Skeletal muscle satellite cell (primary cell): ENCODE measurements at regions not wholly inside any gene's neighbourhood (a gene's known extent, or its start where the extent isn't known, plus 50 kb on each side); places are given as distances from the start of the nearest gene placed in this dataset.
A peak's percentile ranks its signal among the peaks of the same experiment; 100 is the strongest.

Experiments
- H3K27me3 ChIP-seq: 2 replicates; pipeline ENCODE4 v1.7.0; 2013; ENCODE audit warnings: low read length; ENCODE audit not compliant: control insufficient read depth, insufficient read depth
- H3K36me3 ChIP-seq: 2 replicates; pipeline ENCODE4 v1.7.0; 2013; ENCODE audit warnings: mild to moderate bottlenecking, control low read depth, low read length; ENCODE audit not compliant: insufficient read depth
- H3K4me1 ChIP-seq: 2 replicates; pipeline ENCODE4 v1.7.0; 2013; ENCODE audit warnings: low read length; ENCODE audit not compliant: control insufficient read depth, insufficient read depth
- H3K4me2 ChIP-seq: 2 replicates; pipeline ENCODE4 v1.7.0; 2013; ENCODE audit warnings: mild to moderate bottlenecking, low read length
- H3K4me3 ChIP-seq: 2 replicates; pipeline ENCODE4 v1.7.0; 2013; ENCODE audit warnings: low read length
- H3K9ac ChIP-seq: 2 replicates; pipeline ENCODE4 v1.7.0; 2013; ENCODE audit warnings: mild to moderate bottlenecking, low read depth, low read length, moderate library complexity
- H3K9me3 ChIP-seq: replicated peaks from 2 replicates; pipeline ENCODE4 v1.7.0; 2013; ENCODE audit warnings: mild to moderate bottlenecking, control low read depth, low read length

DNA sequence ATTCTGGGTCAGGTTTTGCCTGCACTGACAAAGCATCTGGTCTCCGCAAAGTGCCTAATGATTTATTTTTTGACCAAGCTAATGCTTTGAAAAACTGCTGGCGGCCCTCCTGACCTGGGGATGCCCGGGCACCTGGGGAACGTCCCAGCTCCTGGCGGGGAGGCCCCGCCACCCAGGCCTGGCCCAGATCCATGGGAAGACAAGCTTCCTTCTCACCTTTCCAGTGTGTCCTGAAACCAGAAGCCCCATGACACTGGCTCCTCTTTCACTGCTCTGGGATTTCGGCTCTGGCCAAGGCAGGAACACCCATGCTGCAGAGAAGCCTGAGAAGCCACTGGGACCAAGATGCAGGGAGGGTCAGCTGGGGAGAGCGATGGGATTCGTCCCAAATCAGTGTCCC lies 144.1 kb downstream of the SEC61B start:
- Histone ChIP-seq H3K27me3 (peaks cover 45% of the 10 kb centered on the region), H3K4me2 (no peak overlapping the region), H3K9ac (no peak overlapping the region)

DNA sequence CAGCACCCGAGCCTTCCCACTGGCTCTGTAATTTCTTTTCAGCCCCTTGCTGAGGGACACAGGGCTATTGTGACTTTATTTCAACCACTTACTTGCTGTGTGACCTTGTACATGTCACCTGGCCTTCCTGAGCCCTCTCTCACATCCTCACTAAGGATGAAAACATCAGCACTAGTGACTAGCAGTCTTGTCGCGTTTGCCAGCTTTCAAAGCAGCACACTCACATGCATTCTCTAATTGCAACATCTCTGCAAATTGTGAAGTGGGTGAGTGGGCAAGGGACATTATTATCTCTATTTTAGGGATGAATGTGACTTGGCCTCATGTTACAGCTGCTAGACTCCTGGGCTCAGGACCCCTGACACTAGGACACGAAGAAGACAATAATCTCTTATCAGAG lies 144.5 kb downstream of the SEC61B start:
- Histone ChIP-seq H3K4me1 (peaks cover 9% of the 10 kb centered on the region), H3K36me3 (no peaks in the 10 kb centered on the region), H3K4me3 (no peak overlapping the region), H3K4me2 (no peak overlapping the region), H3K9ac (no peak overlapping the region), H3K27me3 (peaks cover 45% of the 10 kb centered on the region), H3K9me3 (no peaks in the 10 kb centered on the region)

More for the DNA sequence above, 144.1 kb downstream of the SEC61B start:
- Histone ChIP-seq H3K9me3 (no peaks in the 10 kb centered on the region), H3K4me1 (peaks cover 9% of the 10 kb centered on the region), H3K4me3 (no peak overlapping the region), H3K36me3 (no peaks in the 10 kb centered on the region)

DNA sequence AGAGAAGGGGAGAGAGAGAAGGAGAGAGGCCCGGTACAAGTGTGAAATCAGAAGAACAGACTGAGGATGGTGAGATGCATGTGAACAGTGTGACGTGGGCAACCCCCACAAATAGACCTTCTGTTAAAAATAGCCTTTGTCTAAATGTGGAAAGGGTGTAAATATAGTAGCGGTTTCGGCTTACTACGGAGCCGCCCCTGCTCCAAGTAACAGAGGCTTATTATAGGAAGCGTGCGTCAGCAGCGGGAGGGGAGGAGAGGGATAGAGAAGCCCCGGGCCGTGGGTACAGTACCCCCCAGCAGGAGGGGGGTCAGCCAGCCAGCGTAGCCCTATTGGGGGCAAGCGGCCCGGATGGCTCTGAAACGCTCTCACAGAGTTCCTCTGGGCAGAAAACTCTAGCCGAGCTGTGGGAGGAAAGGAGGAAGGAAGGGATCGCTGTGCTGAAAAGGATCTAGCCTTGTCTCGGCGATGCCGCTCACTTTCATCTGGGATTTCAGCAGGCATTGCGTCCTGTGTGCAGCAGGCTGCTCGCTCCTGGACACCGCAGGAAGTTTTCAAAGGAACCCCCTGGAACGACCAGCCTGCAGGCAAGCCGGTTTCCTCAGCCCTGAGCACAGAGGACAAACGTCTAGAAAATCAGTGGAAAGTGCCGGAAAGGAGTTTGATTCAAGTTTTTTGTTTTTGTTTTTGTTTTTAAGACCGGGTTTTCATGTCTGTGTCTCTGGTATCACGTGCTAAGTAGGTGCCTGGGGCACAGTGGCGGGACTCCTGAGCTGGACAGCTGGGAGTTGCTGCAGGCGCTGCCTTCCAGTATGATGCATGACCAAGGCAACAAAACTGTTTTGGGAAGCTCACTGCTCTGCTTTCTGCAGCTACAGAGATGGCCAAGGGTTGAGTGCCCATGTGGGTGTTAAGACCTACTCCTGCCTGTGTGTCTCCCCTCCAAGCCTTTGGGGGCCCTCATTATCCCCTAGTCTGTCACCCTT lies 146.6 kb downstream of the SEC61B start:
- peaks cover 34% of the 10 kb centered on the region for H3K27me3 ChIP-seq
- H3K4me3 ChIP-seq = peak overlapping the region; percentile 73
- no peaks in the 10 kb centered on the region for H3K36me3 ChIP-seq
- peak overlapping the region; percentile 63 for H3K9ac ChIP-seq
- H3K4me1 ChIP-seq = peaks cover 9% of the 10 kb centered on the region
- H3K9me3 ChIP-seq = no peaks in the 10 kb centered on the region
- peak overlapping the region; percentile 96 for H3K4me2 ChIP-seq

DNA sequence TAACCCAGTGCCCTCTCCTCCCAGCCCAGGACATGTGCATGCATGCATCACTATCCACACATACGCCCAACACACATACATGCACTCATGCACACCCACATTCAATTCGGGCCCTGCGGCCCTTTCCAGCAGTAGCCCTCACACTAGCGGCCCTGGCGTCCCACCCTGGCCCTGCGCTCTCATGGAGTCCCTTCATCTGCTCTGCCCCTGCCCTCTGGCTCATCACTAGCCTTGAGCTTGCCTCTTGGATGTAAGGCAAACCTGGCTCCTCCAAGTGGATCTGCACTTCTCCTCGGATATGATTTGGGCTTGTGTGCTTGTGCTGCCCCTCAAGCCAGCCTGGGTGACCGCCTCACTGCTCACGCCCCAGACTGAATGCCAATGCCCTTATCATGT lies 147.2 kb downstream of the SEC61B start:
- Histone ChIP-seq H3K36me3 (no peaks in the 10 kb centered on the region), H3K9me3 (no peaks in the 10 kb centered on the region), H3K4me2 (peak overlapping the region; percentile 96), H3K27me3 (peaks cover 31% of the 10 kb centered on the region), H3K9ac (no peak overlapping the region), H3K4me3 (no peak overlapping the region), H3K4me1 (peaks cover 9% of the 10 kb centered on the region)

DNA sequence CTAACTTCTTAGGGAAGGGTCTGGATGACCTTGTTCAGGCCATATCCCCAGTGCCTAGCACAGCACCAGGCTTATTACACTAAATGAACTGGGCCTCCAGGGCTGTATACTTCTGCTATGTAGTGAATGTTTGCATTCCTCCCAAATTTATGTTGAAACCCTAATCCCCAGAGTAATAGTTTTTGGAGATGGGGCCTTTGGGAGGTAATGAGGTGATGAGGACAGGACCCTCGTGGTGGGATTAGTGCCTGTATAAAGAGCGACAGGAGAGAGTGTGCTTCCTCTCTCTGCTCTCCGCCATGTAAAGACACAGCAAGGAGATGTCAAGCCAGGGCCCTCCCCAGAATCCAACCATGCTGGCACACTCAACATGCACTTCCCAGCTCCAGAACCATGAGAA lies 148.3 kb downstream of the SEC61B start:
- Histone ChIP-seq H3K9ac (no peak overlapping the region), H3K27me3 (peaks cover 34% of the 10 kb centered on the region), H3K4me2 (no peak overlapping the region), H3K4me3 (no peak overlapping the region), H3K4me1 (peaks cover 9% of the 10 kb centered on the region), H3K9me3 (no peaks in the 10 kb centered on the region), H3K36me3 (no peaks in the 10 kb centered on the region)

DNA sequence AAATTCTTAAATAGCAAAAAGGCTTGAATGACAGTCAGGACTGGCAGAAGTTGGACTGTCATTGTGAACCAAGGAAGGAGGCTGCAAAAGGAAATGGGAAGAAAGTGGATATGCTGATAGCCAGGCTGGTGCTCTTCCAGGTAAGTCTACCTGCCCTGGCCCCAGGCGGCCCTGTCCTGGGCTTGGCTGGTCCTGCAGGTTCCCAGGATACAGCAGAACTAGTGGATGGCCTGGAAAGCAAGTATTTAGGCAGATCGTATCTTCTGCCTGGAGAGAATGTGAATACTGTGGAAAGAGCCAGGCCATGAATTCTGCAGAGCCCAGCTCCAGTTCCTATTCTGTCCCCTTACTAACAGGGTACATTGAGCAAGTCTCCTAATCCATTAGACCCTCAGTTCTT lies 149.3 kb downstream of the SEC61B start:
- Histone ChIP-seq H3K4me1 (peaks cover 9% of the 10 kb centered on the region), H3K27me3 (peaks cover 36% of the 10 kb centered on the region), H3K9ac (no peak overlapping the region), H3K9me3 (no peaks in the 10 kb centered on the region), H3K4me3 (no peak overlapping the region), H3K4me2 (no peak overlapping the region), H3K36me3 (no peaks in the 10 kb centered on the region)

DNA sequence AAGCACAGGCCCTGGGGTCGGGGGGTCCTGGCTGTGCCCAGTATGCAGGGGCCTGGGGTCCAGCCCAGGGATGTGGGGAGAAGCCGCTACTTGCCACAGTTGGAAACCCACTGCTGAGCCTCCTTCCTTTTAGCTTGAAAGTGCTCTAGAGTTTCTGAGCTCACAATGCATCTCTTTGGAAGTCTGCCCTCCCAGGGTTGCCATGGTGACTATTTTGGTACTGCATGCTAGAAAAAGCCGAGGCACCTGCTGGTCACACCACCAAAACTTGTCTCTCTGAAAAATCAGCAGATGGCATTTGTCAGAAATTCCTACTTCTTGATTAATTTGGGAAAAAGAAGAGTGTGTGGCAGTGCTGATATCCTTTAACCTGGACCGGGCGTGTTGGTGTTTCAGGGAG lies 151.8 kb downstream of the SEC61B start:
- peaks cover under 1% of the 10 kb centered on the region for H3K4me1 ChIP-seq
- H3K9ac ChIP-seq = no peak overlapping the region
- peaks cover 48% of the 10 kb centered on the region for H3K27me3 ChIP-seq
- H3K36me3 ChIP-seq = no peaks in the 10 kb centered on the region
- H3K9me3 ChIP-seq = no peaks in the 10 kb centered on the region
- H3K4me2 ChIP-seq = no peak overlapping the region
- H3K4me3 ChIP-seq = no peak overlapping the region

DNA sequence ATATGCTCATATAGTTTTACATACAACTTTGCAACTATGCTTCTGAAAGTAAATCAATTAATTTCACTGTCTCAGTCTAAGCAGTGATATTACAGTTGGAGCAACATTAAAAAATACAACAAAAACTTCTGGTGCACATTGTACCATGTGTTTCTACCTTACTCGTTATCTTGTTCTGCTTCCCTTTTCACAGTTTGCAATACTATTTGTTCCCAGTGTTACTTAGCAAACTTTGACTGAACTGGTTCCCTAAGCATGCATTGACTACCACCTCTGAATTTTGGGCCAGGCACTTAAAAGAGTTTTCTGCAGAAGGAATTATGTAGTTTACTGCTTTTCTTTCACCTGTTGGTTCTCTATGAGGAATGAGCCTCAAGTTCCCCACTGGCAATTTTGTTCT lies 152.7 kb downstream of the SEC61B start:
- H3K9ac ChIP-seq = no peak overlapping the region
- no peaks in the 10 kb centered on the region for H3K9me3 ChIP-seq
- H3K27me3 ChIP-seq = peaks cover 39% of the 10 kb centered on the region
- H3K36me3 ChIP-seq = no peaks in the 10 kb centered on the region
- no peaks in the 10 kb centered on the region for H3K4me1 ChIP-seq
- no peak overlapping the region for H3K4me2 ChIP-seq
- H3K4me3 ChIP-seq = no peak overlapping the region

DNA sequence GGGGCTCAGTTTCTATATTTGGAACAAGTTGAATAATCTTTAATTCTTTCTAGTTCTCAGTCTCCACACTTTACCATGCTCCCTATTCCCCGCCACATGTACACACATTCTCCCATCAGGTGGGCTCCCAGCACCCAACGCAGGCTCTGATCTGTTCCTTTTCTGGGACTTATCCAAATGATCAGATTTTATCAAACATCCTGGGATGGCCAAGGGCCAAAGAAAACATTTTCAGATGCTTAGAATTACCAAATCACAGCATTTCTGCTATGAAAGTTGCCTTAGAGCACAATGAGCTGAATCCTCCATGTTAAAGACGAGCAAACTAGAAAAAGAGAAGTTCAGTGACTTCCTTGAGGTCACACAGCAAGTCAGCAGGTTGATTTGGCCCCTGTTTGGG lies 153.4 kb downstream of the SEC61B start:
- H3K9me3 ChIP-seq = no peaks in the 10 kb centered on the region
- no peak overlapping the region for H3K4me2 ChIP-seq
- H3K4me3 ChIP-seq = no peak overlapping the region
- peaks cover 37% of the 10 kb centered on the region for H3K27me3 ChIP-seq
- H3K4me1 ChIP-seq = no peaks in the 10 kb centered on the region
- H3K9ac ChIP-seq = no peak overlapping the region
- H3K36me3 ChIP-seq = no peaks in the 10 kb centered on the region

DNA sequence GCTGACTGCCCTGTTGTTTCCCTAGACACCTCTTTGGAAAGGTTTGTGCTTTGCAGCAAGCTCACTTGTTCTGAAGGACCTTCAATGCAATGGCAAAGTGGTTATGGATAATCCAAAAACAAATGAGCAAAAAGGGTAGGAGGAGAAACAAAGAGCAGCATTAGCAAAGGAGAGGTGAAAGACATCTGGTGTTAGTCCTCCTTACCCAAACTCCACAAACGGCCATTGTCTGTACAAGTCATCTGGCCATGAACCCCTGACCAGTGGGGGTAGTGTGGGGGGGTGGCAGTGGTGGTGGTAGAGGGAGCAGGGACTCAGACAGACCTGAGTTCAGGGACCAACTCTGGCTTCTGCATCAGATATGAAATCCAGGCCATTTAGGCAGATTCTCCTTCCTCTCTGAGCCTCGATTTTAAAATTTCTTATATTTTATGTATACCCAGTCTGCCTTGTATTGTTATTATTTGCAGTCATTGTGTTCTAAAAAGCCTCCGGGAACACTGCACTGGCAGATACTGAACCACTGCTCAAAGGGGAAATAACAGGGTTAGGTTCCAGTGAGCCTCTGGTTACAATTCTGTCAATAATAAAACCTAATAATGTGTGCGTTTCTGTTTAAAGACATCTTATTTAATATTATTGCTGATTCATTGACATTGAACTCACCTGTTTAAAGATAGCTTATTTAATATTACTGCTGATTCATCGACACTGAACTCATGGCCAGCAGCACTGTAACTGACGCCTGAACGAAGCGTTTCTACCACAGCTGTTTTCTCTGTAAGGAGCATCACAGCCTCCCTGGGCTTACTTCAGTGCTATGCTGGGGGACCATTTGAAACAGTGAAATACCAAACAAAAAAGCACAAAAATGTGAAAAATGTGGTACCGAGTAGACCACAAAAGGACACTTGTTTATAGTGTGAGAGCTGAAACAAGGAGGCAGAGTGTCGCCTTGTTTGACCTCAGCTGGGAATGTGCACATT lies 156.0 kb downstream of the SEC61B start:
- Histone ChIP-seq H3K9me3 (no peaks in the 10 kb centered on the region), H3K27me3 (peaks cover 28% of the 10 kb centered on the region), H3K4me2 (no peak overlapping the region), H3K4me1 (no peaks in the 10 kb centered on the region), H3K9ac (no peak overlapping the region), H3K36me3 (no peaks in the 10 kb centered on the region), H3K4me3 (no peak overlapping the region)

DNA sequence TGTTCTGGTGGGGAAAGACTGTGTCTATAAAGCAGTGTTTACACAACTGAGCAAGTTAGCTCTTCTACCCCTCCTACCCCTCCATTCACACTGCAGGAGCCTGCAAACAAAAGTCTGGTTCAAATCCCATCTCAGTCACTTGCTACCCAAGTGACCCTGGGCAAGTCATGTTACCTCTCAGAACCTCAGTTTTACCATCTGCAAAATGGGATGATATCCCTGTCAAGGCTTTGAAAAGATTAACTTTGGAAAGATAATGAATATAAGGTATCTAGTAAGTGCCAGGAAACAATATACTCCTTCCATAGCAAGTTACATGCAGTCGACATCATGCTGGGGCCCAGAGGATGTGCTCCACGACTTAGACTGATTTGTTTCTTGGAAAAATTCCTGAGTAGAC lies 161.5 kb downstream of the SEC61B start:
- H3K4me3 ChIP-seq = no peak overlapping the region
- H3K4me1 ChIP-seq = no peaks in the 10 kb centered on the region
- H3K27me3 ChIP-seq = peaks cover 22% of the 10 kb centered on the region
- no peak overlapping the region for H3K9ac ChIP-seq
- no peaks in the 10 kb centered on the region for H3K9me3 ChIP-seq
- H3K36me3 ChIP-seq = no peaks in the 10 kb centered on the region
- H3K4me2 ChIP-seq = no peak overlapping the region
